ENCODE measurements at regions not wholly inside any gene's neighbourhood (a gene's known extent, or its start where the extent isn't known, plus 50 kb on each side); places are given as distances from the start of the nearest gene placed in this dataset.
"Not testable (repeated sequence)": the region's sequence is repeated elsewhere in the genome, so short reads cannot be mapped to it uniquely, and the experiment has no call there.

GRCh38 chr2:125313806-125314205, 1288.7 kb downstream of the CNTNAP5 start:
- Mint-ChIP-seq H3K9me3 (peaks cover 0 to 13% (median 4%) of the 10 kb centered on the region in 3 donors), H3K4me3 (no peak overlapping the region), H3K27me3 (no peaks in the 10 kb centered on the region), H3K36me3 (no peaks in the 10 kb centered on the region), H3K4me1 (no peaks in the 10 kb centered on the region), H3K27ac (no peak overlapping the region)

DNA sequence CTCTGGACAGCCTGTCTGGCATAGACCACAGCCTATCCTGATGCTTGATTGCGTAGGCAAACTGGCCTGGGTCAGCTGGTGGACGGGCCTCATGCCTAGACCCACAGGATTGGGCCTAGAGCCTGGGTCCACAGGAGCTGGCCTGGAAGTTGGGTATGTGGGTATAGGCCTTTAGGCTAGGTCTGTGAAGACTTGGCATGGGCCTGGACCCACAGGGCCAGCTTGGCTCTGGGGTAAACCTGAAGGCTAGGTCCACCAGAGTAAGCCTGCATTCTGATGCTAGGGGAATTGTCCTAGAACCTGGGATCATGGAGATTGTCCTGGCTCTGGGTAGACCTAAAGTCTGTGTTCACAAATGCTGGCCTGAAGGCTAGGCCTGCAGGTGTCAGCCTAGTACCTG, 1293.7 kb downstream of the CNTNAP5 start:
- no peaks in the 10 kb centered on the region for H3K27me3 Mint-ChIP-seq
- no peaks in the 10 kb centered on the region for H3K36me3 Mint-ChIP-seq
- peaks cover 0 to 13% (median 3%) of the 10 kb centered on the region in 3 donors for H3K9me3 Mint-ChIP-seq
- no peak overlapping the region for H3K4me3 Mint-ChIP-seq
- no peak overlapping the region for H3K27ac Mint-ChIP-seq
- no peaks in the 10 kb centered on the region for H3K4me1 Mint-ChIP-seq

DNA sequence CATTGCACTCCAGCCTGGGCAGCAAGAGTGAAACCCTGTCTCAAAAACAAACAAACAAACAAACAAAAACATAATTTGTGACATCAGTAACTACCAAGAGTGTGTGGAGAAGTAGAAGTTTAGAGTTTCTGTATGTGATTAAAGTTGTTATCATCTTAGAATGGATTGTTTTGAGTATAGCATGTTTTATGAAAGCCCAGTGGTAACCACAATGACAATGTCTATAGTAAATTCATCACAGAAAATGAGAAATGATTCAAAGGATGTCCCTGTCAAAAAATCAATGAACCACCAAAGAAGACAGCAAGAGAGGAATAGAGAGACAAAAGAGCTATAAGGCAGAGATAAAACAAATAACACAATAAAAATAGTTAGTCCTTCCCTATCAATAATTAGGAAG, 1299.2 kb downstream of the CNTNAP5 start:
- no peaks in the 10 kb centered on the region for H3K27me3 Mint-ChIP-seq
- no peak overlapping the region for H3K27ac Mint-ChIP-seq
- peaks cover 0 to 14% (median 3%) of the 10 kb centered on the region in 3 donors for H3K9me3 Mint-ChIP-seq
- no peaks in the 10 kb centered on the region for H3K36me3 Mint-ChIP-seq
- H3K4me3 Mint-ChIP-seq = no peak overlapping the region
- no peaks in the 10 kb centered on the region for H3K4me1 Mint-ChIP-seq

DNA sequence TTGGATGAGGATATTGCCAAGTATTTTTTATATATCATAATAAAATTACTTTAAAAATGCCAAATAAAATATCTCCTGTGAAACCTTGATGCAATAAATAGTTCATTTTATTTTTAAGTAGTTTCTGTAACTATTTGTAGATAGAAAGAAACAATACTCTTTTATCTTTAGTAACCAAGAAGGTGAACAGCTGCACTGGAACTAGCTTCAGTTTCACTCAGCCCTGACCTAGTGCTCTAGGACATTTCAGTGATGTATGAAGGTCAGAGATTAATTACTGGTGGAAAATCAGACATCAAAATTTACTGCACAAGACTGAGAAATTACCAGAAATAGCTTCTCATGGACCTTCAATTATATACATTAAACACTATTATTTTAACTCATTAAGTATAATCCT, 1305.0 kb downstream of the CNTNAP5 start:
- Mint-ChIP-seq H3K4me3 (no peak overlapping the region), H3K4me1 (no peaks in the 10 kb centered on the region), H3K36me3 (no peaks in the 10 kb centered on the region), H3K27me3 (no peaks in the 10 kb centered on the region), H3K9me3 (peaks cover 0 to 10% (median 4%) of the 10 kb centered on the region in 3 donors), H3K27ac (no peak overlapping the region)

- H3K27me3 Mint-ChIP-seq = no peaks in the 10 kb centered on the region
- peaks cover under 1 to 8% (median 8%) of the 10 kb centered on the region in 3 donors for H3K9me3 Mint-ChIP-seq
- no peaks in the 10 kb centered on the region for H3K4me1 Mint-ChIP-seq
- no peaks in the 10 kb centered on the region for H3K36me3 Mint-ChIP-seq
- H3K27ac Mint-ChIP-seq = no peak overlapping the region
- no peak overlapping the region for H3K4me3 Mint-ChIP-seq
Measured at GRCh38 chr2:125341353-125341752, 1314.6 kb upstream of the GYPC start.

DNA sequence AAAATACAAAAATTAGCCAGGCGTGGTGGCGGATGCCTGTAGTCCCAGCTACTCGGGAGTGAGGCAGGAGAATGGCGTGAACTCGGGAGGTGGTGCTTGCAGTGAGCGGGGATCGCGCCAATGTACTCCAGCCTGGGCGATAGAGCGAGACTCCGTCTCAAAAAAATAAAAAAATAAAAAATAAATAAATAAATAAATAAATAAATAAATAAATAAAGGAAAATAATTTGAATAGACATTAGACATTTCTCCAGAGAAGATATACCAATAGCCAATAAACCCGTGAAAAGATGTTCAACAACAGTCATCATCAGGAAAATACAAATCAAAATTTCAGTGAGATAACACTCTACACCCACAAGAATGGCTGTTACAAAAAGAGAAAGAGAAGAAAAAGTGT, 1302.4 kb upstream of the GYPC start:
- not testable (repeated sequence) for H3K27ac Mint-ChIP-seq, H3K36me3 Mint-ChIP-seq, H3K4me1 Mint-ChIP-seq, H3K9me3 Mint-ChIP-seq, H3K27me3 Mint-ChIP-seq, H3K4me3 Mint-ChIP-seq

DNA sequence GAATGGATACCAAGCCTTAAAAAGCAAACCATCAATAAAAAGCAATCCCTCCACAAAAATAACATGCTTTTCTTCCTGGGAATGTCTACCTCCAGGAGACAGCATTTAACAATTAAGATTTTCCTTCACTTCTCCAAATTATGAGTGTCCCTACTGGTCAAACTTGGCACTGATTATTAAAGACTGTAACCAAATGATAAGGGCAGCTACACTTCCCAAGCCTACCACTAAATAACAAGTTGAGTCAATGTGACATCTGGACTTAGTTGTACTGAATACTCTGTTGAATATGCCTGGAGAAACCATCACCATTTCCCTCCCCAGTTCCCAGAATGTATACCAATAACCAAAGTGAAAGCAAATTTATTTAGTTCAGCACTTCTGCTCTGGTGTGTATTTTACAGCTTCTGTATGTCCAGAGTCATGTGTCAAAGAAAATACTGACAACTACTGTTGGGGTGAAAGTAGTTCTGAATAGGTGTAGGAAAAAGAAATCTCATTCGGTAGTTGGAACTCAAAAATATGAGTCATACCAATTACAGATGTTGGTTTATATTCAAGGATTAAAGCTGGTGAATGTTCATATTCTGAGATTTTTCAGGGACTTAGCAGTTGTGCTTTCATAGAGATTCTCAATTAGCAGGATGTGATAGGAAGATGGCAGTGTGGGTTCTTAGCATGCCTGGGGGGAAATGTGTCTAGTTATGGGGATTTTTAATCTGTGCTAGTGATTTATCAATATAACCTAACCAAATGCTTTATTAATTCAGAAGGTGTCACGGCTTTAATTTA, 1291.6 kb upstream of the GYPC start:
- no peaks in the 10 kb centered on the region for H3K4me1 Mint-ChIP-seq
- no peak overlapping the region for H3K4me3 Mint-ChIP-seq
- no peaks in the 10 kb centered on the region for H3K27me3 Mint-ChIP-seq
- H3K9me3 Mint-ChIP-seq = peaks cover 0 to 7% (median 5%) of the 10 kb centered on the region in 3 donors
- H3K27ac Mint-ChIP-seq = no peak overlapping the region
- no peaks in the 10 kb centered on the region for H3K36me3 Mint-ChIP-seq

GRCh38 chr2:125364984-125365265, 1291.0 kb upstream of the GYPC start:
- Mint-ChIP-seq H3K27ac (no peak overlapping the region), H3K27me3 (no peaks in the 10 kb centered on the region), H3K36me3 (no peaks in the 10 kb centered on the region), H3K9me3 (peaks cover 0 to 7% (median 3%) of the 10 kb centered on the region in 3 donors), H3K4me3 (no peak overlapping the region), H3K4me1 (no peaks in the 10 kb centered on the region)

DNA sequence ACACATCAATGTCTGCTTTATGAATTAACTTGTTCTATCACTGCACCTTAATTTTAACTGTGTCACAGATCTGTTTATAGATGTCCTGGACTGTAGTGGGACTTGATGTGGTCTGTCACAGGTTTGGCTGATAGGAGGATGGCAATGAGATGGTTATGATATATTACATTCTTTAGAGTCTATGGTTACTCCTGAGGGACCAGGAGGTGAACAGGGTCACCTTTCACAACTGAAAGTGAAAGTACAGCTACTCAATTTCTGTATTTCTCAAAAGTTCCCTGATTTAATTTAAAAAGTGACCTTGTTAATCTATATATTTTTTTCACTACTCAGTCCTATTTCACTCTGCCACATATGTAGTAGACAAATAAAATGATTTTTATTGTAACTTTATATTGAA, 1284.1 kb upstream of the GYPC start:
- peaks cover 1 to 9% (median 4%) of the 10 kb centered on the region in 3 donors for H3K9me3 Mint-ChIP-seq
- peaks cover 0 to 2% (median 0%) of the 10 kb centered on the region in 3 donors for H3K4me1 Mint-ChIP-seq
- H3K27ac Mint-ChIP-seq = no peak overlapping the region
- H3K4me3 Mint-ChIP-seq = no peak overlapping the region
- H3K27me3 Mint-ChIP-seq = no peaks in the 10 kb centered on the region
- no peaks in the 10 kb centered on the region for H3K36me3 Mint-ChIP-seq

DNA sequence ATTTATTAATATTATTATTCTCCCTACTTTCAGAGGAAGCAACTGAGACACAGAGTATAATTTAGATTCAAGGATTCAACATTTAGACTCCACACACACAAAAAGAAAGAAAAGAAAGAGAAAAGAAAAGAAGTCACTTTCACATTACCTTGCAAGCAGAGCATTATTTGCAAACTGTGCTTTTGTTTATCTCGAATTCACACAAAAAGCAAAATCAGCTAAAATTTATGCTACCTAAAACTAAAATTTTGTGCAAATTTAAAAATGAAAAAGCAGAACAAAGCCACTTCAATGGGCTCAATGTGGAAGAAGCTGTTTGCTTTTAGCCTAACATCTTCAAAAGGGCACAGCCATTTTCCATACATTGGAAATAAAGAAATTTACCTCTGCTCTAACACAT, 1282.7 kb upstream of the GYPC start:
- Mint-ChIP-seq H3K27ac (no peak overlapping the region), H3K36me3 (no peaks in the 10 kb centered on the region), H3K27me3 (no peaks in the 10 kb centered on the region), H3K4me3 (no peak overlapping the region), H3K4me1 (peaks cover 0 to 2% (median 0%) of the 10 kb centered on the region in 3 donors), H3K9me3 (peaks cover 5 to 9% (median 7%) of the 10 kb centered on the region in 3 donors)

GRCh38 chr2:125386074-125386473, 1269.9 kb upstream of the GYPC start:
- Mint-ChIP-seq H3K27ac (no peak overlapping the region), H3K4me1 (no peaks in the 10 kb centered on the region), H3K27me3 (no peaks in the 10 kb centered on the region), H3K36me3 (no peaks in the 10 kb centered on the region), H3K9me3 (peaks cover 0 to 7% (median 2%) of the 10 kb centered on the region in 3 donors), H3K4me3 (no peak overlapping the region)

- no peaks in the 10 kb centered on the region for H3K27me3 Mint-ChIP-seq
- no peak overlapping the region for H3K4me3 Mint-ChIP-seq
- peaks cover 2 to 9% (median 3%) of the 10 kb centered on the region in 3 donors for H3K9me3 Mint-ChIP-seq
- no peaks in the 10 kb centered on the region for H3K36me3 Mint-ChIP-seq
- H3K4me1 Mint-ChIP-seq = no peaks in the 10 kb centered on the region
- H3K27ac Mint-ChIP-seq = no peak overlapping the region
Measured at GRCh38 chr2:125397535-125398251, 1258.3 kb upstream of the GYPC start.

DNA sequence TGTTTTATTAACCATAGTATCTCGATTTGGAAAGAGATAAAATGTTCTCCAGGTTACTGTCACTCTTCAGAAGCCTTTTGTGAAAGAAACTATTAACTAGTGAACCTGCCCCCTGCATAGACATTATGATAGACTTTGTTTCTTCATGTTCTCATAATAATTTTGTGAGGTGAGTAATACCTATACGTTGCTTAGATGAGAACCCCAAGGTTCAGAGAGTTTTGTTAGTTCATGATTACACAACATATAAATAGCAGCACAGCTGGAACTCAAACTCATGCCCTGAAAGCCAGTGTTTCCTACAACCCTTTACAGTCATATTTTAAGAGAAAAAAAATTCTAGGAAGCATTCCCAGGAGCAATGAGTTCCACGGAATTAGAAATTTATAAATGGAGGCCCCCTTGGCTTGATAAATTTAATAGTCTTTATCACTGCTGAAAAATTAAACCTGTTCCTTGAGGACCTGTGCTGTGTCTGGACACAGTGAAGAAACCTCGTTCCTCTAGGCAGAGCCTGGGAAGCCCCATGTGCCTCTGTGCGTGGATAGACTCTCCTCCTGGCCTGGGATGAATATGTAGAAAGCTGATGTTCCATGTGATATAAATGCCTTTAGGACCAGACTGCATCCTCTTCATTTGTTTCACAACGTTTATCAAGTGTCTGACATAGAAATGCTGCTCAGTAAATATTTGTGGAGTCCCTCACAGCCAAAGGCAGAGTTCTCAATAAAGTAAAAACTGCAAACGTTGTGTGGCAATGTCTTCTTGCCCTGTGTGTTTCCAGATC, 1257.0 kb upstream of the GYPC start:
- Mint-ChIP-seq H3K27me3 (no peaks in the 10 kb centered on the region), H3K4me3 (no peak overlapping the region), H3K27ac (no peak overlapping the region), H3K4me1 (no peaks in the 10 kb centered on the region), H3K36me3 (no peaks in the 10 kb centered on the region), H3K9me3 (peaks cover 2 to 9% (median 5%) of the 10 kb centered on the region in 3 donors)

GRCh38 chr2:125405816-125406215, 1250.1 kb upstream of the GYPC start:
- H3K4me1 Mint-ChIP-seq = no peaks in the 10 kb centered on the region
- H3K27me3 Mint-ChIP-seq = no peaks in the 10 kb centered on the region
- peaks cover 4% of the 10 kb centered on the region in 3 donors for H3K9me3 Mint-ChIP-seq
- H3K36me3 Mint-ChIP-seq = no peaks in the 10 kb centered on the region
- H3K27ac Mint-ChIP-seq = no peak overlapping the region
- H3K4me3 Mint-ChIP-seq = no peak overlapping the region

DNA sequence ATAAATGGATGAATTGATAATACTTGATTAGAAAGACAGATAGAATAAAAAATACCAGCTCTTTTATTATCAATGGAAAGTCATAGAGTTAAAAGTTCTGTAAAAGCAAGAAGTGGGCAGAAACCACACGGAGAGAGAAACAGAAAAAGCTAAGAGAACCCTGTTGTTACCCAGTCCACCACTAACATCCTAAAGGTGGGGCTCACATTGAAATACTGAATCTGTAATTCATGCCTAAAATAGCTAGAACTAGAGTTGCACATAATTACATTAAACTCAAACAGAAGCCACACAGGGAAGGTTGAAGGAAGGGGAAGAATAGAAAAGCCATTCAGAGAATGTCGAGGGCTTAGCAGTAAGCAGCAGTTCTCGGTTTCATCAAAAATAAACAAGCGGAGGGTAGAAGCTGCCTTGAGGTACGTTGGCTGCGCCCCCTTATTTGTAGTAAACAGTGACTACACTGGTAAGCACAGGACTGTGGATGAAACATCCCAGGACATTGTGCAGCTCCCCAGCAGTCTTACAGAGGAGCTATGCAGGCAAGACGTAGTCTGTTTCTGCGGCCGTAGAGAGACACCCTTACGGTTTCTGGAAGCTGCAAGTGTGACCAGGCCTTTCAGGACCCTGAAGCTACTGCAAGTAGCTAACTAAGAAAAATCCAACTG, 1247.0 kb upstream of the GYPC start:
- Mint-ChIP-seq H3K4me1 (no peaks in the 10 kb centered on the region), H3K27ac (no peak overlapping the region), H3K36me3 (no peaks in the 10 kb centered on the region), H3K27me3 (no peaks in the 10 kb centered on the region), H3K4me3 (no peak overlapping the region), H3K9me3 (peaks cover 2 to 4% (median 4%) of the 10 kb centered on the region in 3 donors)
